ENCODE measurements at regions not wholly inside any gene's neighbourhood (a gene's known extent, or its start where the extent isn't known, plus 50 kb on each side); places are given as distances from the start of the nearest gene placed in this dataset.

DNA sequence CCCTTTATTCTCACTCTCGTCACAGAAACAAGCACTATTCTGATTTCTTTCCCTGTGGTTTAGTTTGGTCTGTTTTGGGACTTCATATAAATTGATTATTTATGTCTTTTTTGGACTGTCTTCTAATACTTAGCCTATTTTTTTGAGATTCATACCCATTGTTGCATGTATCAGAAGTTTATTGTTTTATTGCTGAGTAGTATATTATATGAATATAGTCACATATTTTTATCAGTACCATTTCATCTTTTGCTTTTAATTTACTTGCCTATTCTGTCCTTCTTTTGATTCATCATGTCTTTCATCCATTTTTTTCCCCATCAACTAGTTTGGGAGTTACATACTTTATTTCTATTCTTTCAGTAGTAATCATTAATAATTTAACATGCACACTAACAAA, 112.0 kb downstream of the ID4 start:
- H2AK5ac ChIP-seq (ENCODE audit: low read depth, low read length), result no peak overlapping the region

More for the DNA sequence above, 112.0 kb downstream of the ID4 start:
- Histone ChIP-seq H3K18ac (ENCODE audit: extremely low read depth, low read length) (no peak overlapping the region), H2BK120ac (replicated peaks; ENCODE audit: low read depth, low read length) (no peak overlapping the region), H2BK20ac (ENCODE audit: low read length) (no peak overlapping the region), H3K79me2 (ENCODE audit: control insufficient read depth in 1 of 2, insufficient read depth in 2 of 2, low read length in 2 of 2) (no peaks in the 10 kb centered on the region), H3K36me3 (ENCODE audit: control insufficient read depth in 2 of 4, insufficient read depth in 4 of 4, low read length in 3 of 4) (no peaks in the 10 kb centered on the region), H2BK12ac (ENCODE audit: low read depth, low read length) (no peak overlapping the region), H3K14ac (ENCODE audit: insufficient read length) (no peak overlapping the region), H3K56ac (replicated peaks; ENCODE audit: insufficient read length, low read depth, low read length) (no peak overlapping the region), H2BK5ac (ENCODE audit: low read depth, low read length) (no peak overlapping the region), H3K23ac (ENCODE audit: insufficient read length) (no peak overlapping the region), H3K4ac (replicated peaks; ENCODE audit: insufficient read length, low read depth, low read length) (no peak overlapping the region), H3K4me1 (replicated peaks in 1 of 4; ENCODE audit: control insufficient read depth in 3 of 4, insufficient read depth in 4 of 4, low read length in 3 of 4) (no peaks in the 10 kb centered on the region), H4K5ac (ENCODE audit: insufficient read length, low read depth, low read length) (no peak overlapping the region), H4K20me1 (replicated peaks in 1 of 2; ENCODE audit: control insufficient read depth in 1 of 2, insufficient read depth in 2 of 2, low read length in 2 of 2) (no peaks in the 10 kb centered on the region), H3K79me1 (ENCODE audit: low read depth, low read length) (no peaks in the 10 kb centered on the region), H3K9me3 (ENCODE audit: insufficient read depth in 2 of 2, low read depth in 1 of 2, low read length in 1 of 2) (no peaks in the 10 kb centered on the region), H2AFZ (ENCODE audit: low read length) (no peak overlapping the region), H4K8ac (ENCODE audit: extremely low read depth, insufficient read depth, low read length) (no peak overlapping the region), H3K23me2 (ENCODE audit: low read depth, low read length) (no peaks in the 10 kb centered on the region), H2BK15ac (ENCODE audit: low read length) (no peak overlapping the region), H3K9ac (replicated peaks in 1 of 4; ENCODE audit: extremely low read depth in 1 of 4, low read depth in 3 of 4, low read length in 3 of 4) (no peak overlapping the region), H4K91ac (replicated peaks; ENCODE audit: insufficient read length, low read length) (no peak overlapping the region), H3K27me3 (replicated peaks in 1 of 4; ENCODE audit: control insufficient read depth in 3 of 4, extremely low read depth in 1 of 4, insufficient read depth in 3 of 4, low read length in 3 of 4) (no peaks in the 10 kb centered on the region), H3K4me2 (ENCODE audit: insufficient read depth in 1 of 2, low read depth in 2 of 2, low read length in 2 of 2) (no peak overlapping the region), H3K27ac (ENCODE audit: low read depth, low read length) (no peak overlapping the region), H3K4me3 (ENCODE audit: extremely low read depth in 1 of 4, insufficient read depth in 2 of 4, low read depth in 3 of 4, low read length in 4 of 4) (no peak overlapping the region)
- TF ChIP-seq, protein P1, sequence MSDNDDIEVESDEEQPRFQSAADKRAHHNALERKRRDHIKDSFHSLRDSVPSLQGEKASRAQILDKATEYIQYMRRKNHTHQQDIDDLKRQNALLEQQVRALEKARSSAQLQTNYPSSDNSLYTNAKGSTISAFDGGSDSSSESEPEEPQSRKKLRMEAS (IDR thresholded peaks at IDR 0.05), result no peak
- TF ChIP-seq YY1 (IDR thresholded peaks at IDR 0.05; ENCODE audit: low read depth, low read length) (no peak), SP4 (IDR thresholded peaks at IDR 0.05; ENCODE audit: low read length) (no peak), BACH1 (IDR thresholded peaks at IDR 0.05; ENCODE audit: low read length) (no peak), BRCA1 (IDR thresholded peaks at IDR 0.05; ENCODE audit: low read depth, low read length) (no peak), TBP (IDR thresholded peaks at IDR 0.05; ENCODE audit: low read depth, low read length) (no peak)
- TF ChIP-seq, protein P2, sequence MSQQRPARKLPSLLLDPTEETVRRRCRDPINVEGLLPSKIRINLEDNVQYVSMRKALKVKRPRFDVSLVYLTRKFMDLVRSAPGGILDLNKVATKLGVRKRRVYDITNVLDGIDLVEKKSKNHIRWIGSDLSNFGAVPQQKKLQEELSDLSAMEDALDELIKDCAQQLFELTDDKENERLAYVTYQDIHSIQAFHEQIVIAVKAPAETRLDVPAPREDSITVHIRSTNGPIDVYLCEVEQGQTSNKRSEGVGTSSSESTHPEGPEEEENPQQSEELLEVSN (IDR thresholded peaks at IDR 0.05), result no peak
- TF ChIP-seq, protein P3, sequence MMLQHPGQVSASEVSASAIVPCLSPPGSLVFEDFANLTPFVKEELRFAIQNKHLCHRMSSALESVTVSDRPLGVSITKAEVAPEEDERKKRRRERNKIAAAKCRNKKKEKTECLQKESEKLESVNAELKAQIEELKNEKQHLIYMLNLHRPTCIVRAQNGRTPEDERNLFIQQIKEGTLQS (IDR thresholded peaks at IDR 0.05; ENCODE audit: insufficient read depth, low read depth, low read length), result no peak
- ChIA-PET POLR2A (ENCODE audit: partially characterized antibody) (no interaction called here), CTCF (ENCODE audit: partially characterized antibody) (no interaction called here)
- DNase-seq (ENCODE audit: low read depth in 1 of 2, low spot score in 2 of 2) (no peak), FAIRE-seq (no peak)
- WGBS, 2 experiments (ENCODE audit: extremely low coverage in 1 of 2, insufficient coverage in 1 of 2, insufficient read length in 1 of 2, insufficient replicate concordance in 2 of 2, low coverage in 1 of 2, low lambda C conversion rate in 2 of 2, missing lambda C conversion rate in 1 of 2), result 86% methylated on average over 1 of the region's 1 CpG; no CpG with 5 or more reads in 1 of the 2 experiments

Data from H1 (cell line).